HG03432 (cell line): ENCODE measurements at regions not wholly inside any gene's neighbourhood (a gene's known extent, or its start where the extent isn't known, plus 50 kb on each side); places are given as distances from the start of the nearest gene placed in this dataset.

Experiments used
- ATAC-seq: cut with Tn5 transposase; IDR thresholded peaks from one replicate; pipeline ENCODE4 v1.9.1; 2021; ENCODE audit warnings: mild to moderate bottlenecking, moderate library complexity; ENCODE audit not compliant: unreplicated experiment

GRCh38 chr4:180698550-180699195 lies 1544.5 kb upstream of the TENM3 start:
- no peak for ATAC-seq

- ATAC-seq = no peak
These were observed 1536.4 kb upstream of the TENM3 start for GRCh38 chr4:180706766-180707165.

- peak; percentile 39 for ATAC-seq
These were observed 1532.4 kb upstream of the TENM3 start for GRCh38 chr4:180710628-180711337.

GRCh38 chr4:180717451-180718033 lies 1525.7 kb upstream of the TENM3 start:
- ATAC-seq = no peak

- no peak for ATAC-seq
These were observed 1521.8 kb upstream of the TENM3 start for GRCh38 chr4:180721356-180721755.

- no peak for ATAC-seq
These were observed 1516.6 kb upstream of the TENM3 start for GRCh38 chr4:180726611-180727010.

- ATAC-seq = no peak
These were observed 1515.7 kb upstream of the TENM3 start for GRCh38 chr4:180727478-180727877.

- ATAC-seq = no peak
These were observed 1508.3 kb upstream of the TENM3 start for GRCh38 chr4:180734753-180735432.

- ATAC-seq = no peak
These were observed 1501.5 kb upstream of the TENM3 start for GRCh38 chr4:180741703-180742102.

- no peak for ATAC-seq
These were observed 1498.2 kb upstream of the TENM3 start for GRCh38 chr4:180745019-180745418.

- ATAC-seq = no peak
These were observed 1492.2 kb upstream of the TENM3 start for GRCh38 chr4:180751009-180751408.

GRCh38 chr4:180757927-180758326 lies 1485.3 kb upstream of the TENM3 start:
- peak; percentile 68 for ATAC-seq

- no peak for ATAC-seq
These were observed 1477.2 kb upstream of the TENM3 start for GRCh38 chr4:180766045-180766444.

- ATAC-seq = no peak
These were observed 1476.1 kb upstream of the TENM3 start for GRCh38 chr4:180766944-180767729.

GRCh38 chr4:180768610-180769009 lies 1474.6 kb upstream of the TENM3 start:
- no peak for ATAC-seq

- no peak for ATAC-seq
These were observed 1473.4 kb upstream of the TENM3 start for GRCh38 chr4:180769791-180770190.

GRCh38 chr4:180770265-180770664 lies 1472.9 kb upstream of the TENM3 start:
- no peak for ATAC-seq

GRCh38 chr4:180784940-180785339 lies 1458.3 kb upstream of the TENM3 start:
- no peak for ATAC-seq

GRCh38 chr4:180788729-180789128 lies 1454.5 kb upstream of the TENM3 start:
- ATAC-seq = no peak

GRCh38 chr4:180789929-180790328 lies 1453.3 kb upstream of the TENM3 start:
- ATAC-seq = no peak

GRCh38 chr4:180790471-180790870 lies 1452.7 kb upstream of the TENM3 start:
- no peak for ATAC-seq
